ENCODE measurements at regions not wholly inside any gene's neighbourhood (a gene's known extent, or its start where the extent isn't known, plus 50 kb on each side); places are given as distances from the start of the nearest gene placed in this dataset.

DNA sequence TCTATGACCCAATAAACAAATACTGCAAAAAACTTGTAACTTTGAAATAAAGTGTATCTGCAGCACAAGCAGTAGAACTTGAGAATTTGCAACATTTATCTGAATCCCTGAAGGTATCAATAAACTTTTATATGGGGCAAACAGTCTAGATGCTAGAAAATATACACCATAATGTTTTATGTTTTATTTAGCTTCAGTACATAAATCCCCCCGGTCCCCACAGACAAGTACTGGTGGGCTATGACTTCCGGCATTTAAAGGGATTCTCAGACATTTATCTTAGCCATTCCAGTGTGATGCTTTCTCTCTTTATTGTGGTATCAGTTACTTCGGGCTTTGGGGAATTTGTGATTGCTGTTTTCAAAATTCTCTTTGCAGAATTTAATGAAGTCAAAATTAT, 390.4 kb downstream of the SIPA1L2 start:
- Histone ChIP-seq H3K27me3 (replicated peaks in 1 of 4; ENCODE audit: control insufficient read depth in 3 of 4, extremely low read depth in 1 of 4, insufficient read depth in 3 of 4, low read length in 3 of 4) (peaks cover 0 to 4% (median 1%) of the 10 kb centered on the region in 4 experiments; a peak in 2 of 7 replicates), H3K4me1 (replicated peaks in 1 of 4; ENCODE audit: control insufficient read depth in 3 of 4, insufficient read depth in 4 of 4, low read length in 3 of 4) (no peaks in the 10 kb centered on the region), H2BK5ac (ENCODE audit: low read depth, low read length) (no peak overlapping the region), H2BK120ac (replicated peaks; ENCODE audit: low read depth, low read length) (no peak overlapping the region), H2AK5ac (ENCODE audit: low read depth, low read length) (no peak overlapping the region), H3K56ac (replicated peaks; ENCODE audit: insufficient read length, low read depth, low read length) (no peak overlapping the region), H4K5ac (ENCODE audit: insufficient read length, low read depth, low read length) (no peak overlapping the region), H3K4me2 (ENCODE audit: insufficient read depth in 1 of 2, low read depth in 2 of 2, low read length in 2 of 2) (no peak overlapping the region), H3K79me1 (ENCODE audit: low read depth, low read length) (no peaks in the 10 kb centered on the region), H4K91ac (replicated peaks; ENCODE audit: insufficient read length, low read length) (no peak overlapping the region), H3K18ac (ENCODE audit: extremely low read depth, low read length) (no peak overlapping the region), H3K9ac (replicated peaks in 1 of 4; ENCODE audit: extremely low read depth in 1 of 4, low read depth in 3 of 4, low read length in 3 of 4) (no peak overlapping the region), H4K8ac (ENCODE audit: extremely low read depth, insufficient read depth, low read length) (no peak overlapping the region), H3K4ac (replicated peaks; ENCODE audit: insufficient read length, low read depth, low read length) (no peak overlapping the region), H2BK12ac (ENCODE audit: low read depth, low read length) (no peak overlapping the region), H3K36me3 (ENCODE audit: control insufficient read depth in 2 of 4, insufficient read depth in 4 of 4, low read length in 3 of 4) (no peaks in the 10 kb centered on the region), H3K4me3 (ENCODE audit: extremely low read depth in 1 of 4, insufficient read depth in 2 of 4, low read depth in 3 of 4, low read length in 4 of 4) (no peak overlapping the region), H3K27ac (ENCODE audit: low read depth, low read length) (no peak overlapping the region), H3K79me2 (ENCODE audit: control insufficient read depth in 1 of 2, insufficient read depth in 2 of 2, low read length in 2 of 2) (no peaks in the 10 kb centered on the region), H3K9me3 (ENCODE audit: insufficient read depth in 2 of 2, low read depth in 1 of 2, low read length in 1 of 2) (no peaks in the 10 kb centered on the region), H2AFZ (ENCODE audit: low read length) (no peak overlapping the region), H2BK15ac (ENCODE audit: low read length) (no peak overlapping the region), H4K20me1 (replicated peaks in 1 of 2; ENCODE audit: control insufficient read depth in 1 of 2, insufficient read depth in 2 of 2, low read length in 2 of 2) (no peaks in the 10 kb centered on the region), H3K23me2 (ENCODE audit: low read depth, low read length) (no peaks in the 10 kb centered on the region), H3K23ac (ENCODE audit: insufficient read length) (no peak overlapping the region), H3K14ac (ENCODE audit: insufficient read length) (no peak overlapping the region), H2BK20ac (ENCODE audit: low read length) (no peak overlapping the region)
- DNase-seq (ENCODE audit: low read depth in 1 of 2, low spot score in 2 of 2) (no peak), FAIRE-seq (no peak)
- CTCF ChIA-PET (ENCODE audit: partially characterized antibody) = interaction anchor here (0.7 to 1.6 kb wide), 2 partner anchors 9 to 456 kb away, joined by 3 read pairs; no protein-coding TSS in a partner anchor
- 93% methylated on average over 3 of the region's 3 CpGs; no CpG with 5 or more reads in 1 of the 2 experiments for WGBS, 2 experiments (ENCODE audit: extremely low coverage in 1 of 2, insufficient coverage in 1 of 2, insufficient read length in 1 of 2, insufficient replicate concordance in 2 of 2, low coverage in 1 of 2, low lambda C conversion rate in 2 of 2, missing lambda C conversion rate in 1 of 2)
- TF ChIP-seq EP300 (IDR thresholded peaks at IDR 0.05; ENCODE audit: borderline replicate concordance in 1 of 2, low read depth in 2 of 2, low read length in 2 of 2) (no peak), KDM5A (IDR thresholded peaks at IDR 0.05; ENCODE audit: low read length) (no peak), YY1 (IDR thresholded peaks at IDR 0.05; ENCODE audit: low read depth, low read length) (no peak), SIRT6 (IDR thresholded peaks at IDR 0.05; ENCODE audit: low read length) (no peak), HDAC2 (IDR thresholded peaks at IDR 0.05; ENCODE audit: borderline replicate concordance in 1 of 2, low read depth in 2 of 2, low read length in 2 of 2) (no peak), JUND (IDR thresholded peaks at IDR 0.05; ENCODE audit: low read length) (no peak), TBP (IDR thresholded peaks at IDR 0.05; ENCODE audit: low read depth, low read length) (no peak), CBX5 (IDR thresholded peaks at IDR 0.05; ENCODE audit: low read depth, low read length) (no peak), POLR2A (IDR thresholded peaks at IDR 0.05; ENCODE audit: control extremely low read depth in 1 of 2, low read depth in 2 of 2, low read length in 2 of 2) (no peak)
- POLR2A ChIA-PET (ENCODE audit: partially characterized antibody) = no interaction called here

Data from H1 (cell line).